T-helper 1 cell treated with Interleukin-12 subunit alpha and Interleukin-12 subunit beta and Interleukin-4 antibody, amounts not matched to agents 30 ng/mL and 1 ng/mL, for 36 hours (primary cell): ENCODE measurements at regions not wholly inside any gene's neighbourhood (a gene's known extent, or its start where the extent isn't known, plus 50 kb on each side); places are given as distances from the start of the nearest gene placed in this dataset.

ENCODE experiments used
- intact Hi-C: fragments of 100-400 bp; cut with micrococcal nuclease; formaldehyde crosslinking; loops from one replicate; pipeline ENCODE4 v1.15.1; 2024

GRCh38 chr9:135252980-135253304 lies 165.5 kb downstream of the OLFM1 start:
- intact Hi-C loops: no loop called here

GRCh38 chr9:135253305-135254004 lies 166.0 kb downstream of the OLFM1 start:
- intact Hi-C loops: no loop called here

GRCh38 chr9:135254176-135255032 lies 166.9 kb downstream of the OLFM1 start:
- intact Hi-C loops: no loop called here

- intact Hi-C loops: no loop called here
Measured at GRCh38 chr9:135255033-135255840, 167.8 kb downstream of the OLFM1 start.

- intact Hi-C loops: no loop called here
Measured at GRCh38 chr9:135255841-135256580, 168.5 kb downstream of the OLFM1 start.

- intact Hi-C loops: no loop called here
Measured at GRCh38 chr9:135256581-135257354, 169.3 kb downstream of the OLFM1 start.

GRCh38 chr9:135258461-135258860 lies 171.0 kb downstream of the OLFM1 start:
- intact Hi-C loops: no loop called here

- intact Hi-C loops: no loop called here
Measured at GRCh38 chr9:135259273-135259672, 171.8 kb downstream of the OLFM1 start.

GRCh38 chr9:135260221-135261180 lies 173.0 kb downstream of the OLFM1 start:
- intact Hi-C loops: no loop called here

- intact Hi-C loops: no loop called here
Measured at GRCh38 chr9:135262248-135262647, 174.8 kb downstream of the OLFM1 start.

GRCh38 chr9:135263511-135263910 lies 176.0 kb downstream of the OLFM1 start:
- intact Hi-C loops: no loop called here

GRCh38 chr9:135265931-135266330 lies 178.5 kb downstream of the OLFM1 start:
- intact Hi-C loops: no loop called here

- intact Hi-C loops: no loop called here
Measured at GRCh38 chr9:135267191-135267809, 179.8 kb downstream of the OLFM1 start.

- intact Hi-C loops: no loop called here
Measured at GRCh38 chr9:135268031-135268430, 180.6 kb downstream of the OLFM1 start.

GRCh38 chr9:135268981-135269380 lies 181.5 kb downstream of the OLFM1 start:
- intact Hi-C loops: no loop called here

- intact Hi-C loops: no loop called here
Measured at GRCh38 chr9:135269912-135270830, 182.7 kb downstream of the OLFM1 start.

GRCh38 chr9:135271425-135271824 lies 184.0 kb downstream of the OLFM1 start:
- intact Hi-C loops: no loop called here

- intact Hi-C loops: no loop called here
Measured at GRCh38 chr9:135272608-135273007, 185.1 kb downstream of the OLFM1 start.
